ENCODE measurements at regions not wholly inside any gene's neighbourhood (a gene's known extent, or its start where the extent isn't known, plus 50 kb on each side); places are given as distances from the start of the nearest gene placed in this dataset.

DNA sequence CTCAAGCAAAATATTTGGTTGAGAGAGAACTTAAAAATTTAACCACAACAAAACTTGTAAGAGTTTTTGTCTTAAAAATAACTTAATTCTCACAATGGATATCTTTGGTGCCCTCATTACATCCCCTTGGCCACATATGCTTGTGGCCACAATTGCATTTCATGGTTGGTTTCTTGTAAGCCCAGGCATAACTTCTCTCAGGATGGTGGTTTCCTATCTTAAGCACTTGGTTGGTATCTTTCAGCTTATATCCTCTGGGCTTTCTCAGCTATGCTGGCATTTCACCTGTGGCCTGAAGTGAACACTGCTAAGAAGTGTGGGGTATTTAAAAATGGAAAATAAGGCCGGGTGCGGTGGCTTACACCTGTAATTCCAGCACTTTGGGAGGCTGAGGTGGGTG is 212.4 kb upstream of the MEF2C start:
- TF ChIP-seq, protein P1, sequence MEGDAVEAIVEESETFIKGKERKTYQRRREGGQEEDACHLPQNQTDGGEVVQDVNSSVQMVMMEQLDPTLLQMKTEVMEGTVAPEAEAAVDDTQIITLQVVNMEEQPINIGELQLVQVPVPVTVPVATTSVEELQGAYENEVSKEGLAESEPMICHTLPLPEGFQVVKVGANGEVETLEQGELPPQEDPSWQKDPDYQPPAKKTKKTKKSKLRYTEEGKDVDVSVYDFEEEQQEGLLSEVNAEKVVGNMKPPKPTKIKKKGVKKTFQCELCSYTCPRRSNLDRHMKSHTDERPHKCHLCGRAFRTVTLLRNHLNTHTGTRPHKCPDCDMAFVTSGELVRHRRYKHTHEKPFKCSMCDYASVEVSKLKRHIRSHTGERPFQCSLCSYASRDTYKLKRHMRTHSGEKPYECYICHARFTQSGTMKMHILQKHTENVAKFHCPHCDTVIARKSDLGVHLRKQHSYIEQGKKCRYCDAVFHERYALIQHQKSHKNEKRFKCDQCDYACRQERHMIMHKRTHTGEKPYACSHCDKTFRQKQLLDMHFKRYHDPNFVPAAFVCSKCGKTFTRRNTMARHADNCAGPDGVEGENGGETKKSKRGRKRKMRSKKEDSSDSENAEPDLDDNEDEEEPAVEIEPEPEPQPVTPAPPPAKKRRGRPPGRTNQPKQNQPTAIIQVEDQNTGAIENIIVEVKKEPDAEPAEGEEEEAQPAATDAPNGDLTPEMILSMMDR (IDR thresholded peaks at IDR 0.05 in 8 of 11, conservative IDR thresholded peaks at IDR 0.05 in 3 of 11) = no peak
- TF ChIP-seq POLR2AphosphoS5 (IDR thresholded peaks at IDR 0.05) = no peak

Data from spleen (tissue), 7 donors.